Superior temporal gyrus (tissue), 1 donor: ENCODE measurements at regions not wholly inside any gene's neighbourhood (a gene's known extent, or its start where the extent isn't known, plus 50 kb on each side); places are given as distances from the start of the nearest gene placed in this dataset.
"Not testable (repeated sequence)": the region's sequence is repeated elsewhere in the genome, so short reads cannot be mapped to it uniquely, and the experiment has no call there.

ENCODE experiments used
- DNase-seq: peaks from one replicate; pipeline ENCODE4 v3.0.0-alpha.2; 2016; ENCODE audit errors: extremely low spot score

DNA sequence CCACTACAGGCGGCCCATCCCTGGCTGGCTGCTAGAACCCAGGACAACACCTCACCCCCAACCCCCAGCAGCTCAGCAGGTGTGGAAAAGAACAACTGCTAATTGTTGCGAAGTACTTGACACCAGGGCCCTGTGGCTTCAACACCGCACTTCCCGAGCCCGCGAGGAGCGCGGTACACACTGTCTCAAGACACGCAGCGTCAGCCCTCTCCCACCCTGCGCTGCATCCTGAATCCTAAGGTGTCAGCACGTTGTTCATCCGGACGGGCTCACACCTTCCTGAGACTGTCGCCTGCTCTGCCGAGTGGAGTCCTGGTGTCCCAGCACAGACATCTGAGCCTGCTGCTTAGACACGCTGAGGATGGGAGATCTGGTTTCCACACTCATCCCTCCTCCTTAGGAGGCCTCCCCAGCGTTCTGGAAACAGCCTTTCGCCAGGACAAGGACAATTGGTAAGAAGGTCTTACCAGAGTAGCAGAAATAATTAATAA, 1336.2 kb downstream of the BRD1 start:
- no peak for DNase-seq

DNA sequence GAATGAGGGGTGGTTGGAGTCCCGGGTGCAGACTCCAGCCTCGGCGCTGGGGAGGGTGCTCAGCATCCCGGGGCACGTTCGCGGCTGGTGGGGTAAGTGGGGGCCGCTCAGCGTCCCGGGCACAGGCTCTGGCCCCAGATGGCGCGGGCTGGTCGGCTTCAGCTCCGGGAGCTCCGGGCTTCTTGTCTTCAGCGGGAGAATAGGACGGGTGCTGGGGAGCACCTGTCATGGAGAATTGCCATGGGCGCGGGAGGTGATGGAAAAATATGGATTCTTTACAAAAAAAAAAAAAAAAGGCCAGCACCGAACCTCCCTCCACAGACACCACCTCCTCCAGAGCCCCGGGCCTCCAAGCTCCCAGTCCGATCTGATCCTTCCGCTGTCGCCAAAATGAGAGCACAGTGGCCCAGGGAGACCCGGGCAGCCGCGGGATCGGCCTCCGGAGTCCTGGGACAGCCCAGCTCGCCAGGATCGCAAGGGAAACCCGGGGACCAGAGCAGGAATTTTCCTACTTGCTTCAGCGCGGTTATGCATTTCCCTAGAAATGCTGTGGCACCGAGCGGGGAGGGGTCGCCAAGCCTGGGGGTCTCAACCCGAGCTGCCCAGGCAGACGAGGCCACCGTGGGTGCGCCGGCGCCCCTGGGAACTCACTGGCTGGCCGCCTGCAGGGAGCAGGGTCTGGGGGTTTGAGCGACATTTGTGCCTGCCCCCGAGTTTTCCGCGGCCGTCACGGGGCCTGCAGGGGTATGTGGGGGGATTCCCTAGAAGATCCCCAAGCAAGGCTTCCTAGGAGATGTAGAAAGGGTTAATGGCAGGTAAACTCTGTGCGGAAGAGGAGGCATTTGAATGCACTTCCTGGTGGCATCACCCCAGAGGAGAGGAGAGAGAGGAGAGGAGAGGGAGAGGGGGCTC, 1336.9 kb downstream of the BRD1 start:
- no peak for DNase-seq

DNA sequence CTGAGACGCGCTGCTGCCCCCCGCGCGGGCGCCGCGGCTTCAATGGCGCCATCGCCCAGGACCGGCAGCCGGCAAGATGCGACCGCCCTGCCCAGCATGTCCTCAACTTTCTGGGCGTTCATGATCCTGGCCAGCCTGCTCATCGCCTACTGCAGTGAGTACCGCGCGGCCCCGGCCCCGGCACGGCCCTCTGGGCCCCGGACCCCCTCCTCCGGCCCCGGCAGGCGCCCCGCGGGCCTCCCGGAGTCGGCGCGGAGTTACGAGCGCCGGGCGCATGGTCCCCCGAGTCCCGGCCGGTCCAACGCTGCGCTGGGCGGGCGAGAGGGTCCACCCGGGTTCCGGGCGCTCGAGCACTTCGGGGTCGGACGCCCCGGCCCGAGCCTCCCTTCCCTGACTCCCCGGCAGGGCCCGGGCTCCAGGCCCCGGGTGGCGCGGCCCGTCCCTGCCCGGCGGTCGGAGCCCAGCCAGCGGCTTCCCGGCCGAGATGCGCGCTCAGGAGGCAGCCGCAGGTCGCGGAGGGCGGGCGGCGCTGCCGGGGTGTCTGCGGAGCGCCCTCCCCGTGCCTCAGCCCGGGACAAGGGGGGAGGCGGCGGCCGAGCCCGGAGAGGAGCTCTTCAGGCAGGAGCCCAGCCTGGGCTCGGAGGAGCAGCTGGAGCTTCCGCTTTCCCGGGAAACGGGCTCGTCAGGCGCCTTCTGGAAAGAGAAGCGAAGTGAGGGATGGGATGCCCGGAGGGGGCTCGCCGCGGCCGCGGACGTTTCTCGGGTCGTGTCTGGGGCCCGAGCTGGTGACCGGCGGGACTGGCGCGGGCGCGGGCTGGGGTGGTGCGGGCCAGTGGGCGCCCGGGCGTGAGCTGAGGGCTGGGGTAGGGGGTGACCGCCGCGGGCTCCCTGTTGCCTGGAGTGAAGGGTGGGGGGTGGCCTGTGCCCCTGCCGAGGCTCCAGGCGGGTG, 1337.8 kb downstream of the BRD1 start:
- no peak for DNase-seq

DNA sequence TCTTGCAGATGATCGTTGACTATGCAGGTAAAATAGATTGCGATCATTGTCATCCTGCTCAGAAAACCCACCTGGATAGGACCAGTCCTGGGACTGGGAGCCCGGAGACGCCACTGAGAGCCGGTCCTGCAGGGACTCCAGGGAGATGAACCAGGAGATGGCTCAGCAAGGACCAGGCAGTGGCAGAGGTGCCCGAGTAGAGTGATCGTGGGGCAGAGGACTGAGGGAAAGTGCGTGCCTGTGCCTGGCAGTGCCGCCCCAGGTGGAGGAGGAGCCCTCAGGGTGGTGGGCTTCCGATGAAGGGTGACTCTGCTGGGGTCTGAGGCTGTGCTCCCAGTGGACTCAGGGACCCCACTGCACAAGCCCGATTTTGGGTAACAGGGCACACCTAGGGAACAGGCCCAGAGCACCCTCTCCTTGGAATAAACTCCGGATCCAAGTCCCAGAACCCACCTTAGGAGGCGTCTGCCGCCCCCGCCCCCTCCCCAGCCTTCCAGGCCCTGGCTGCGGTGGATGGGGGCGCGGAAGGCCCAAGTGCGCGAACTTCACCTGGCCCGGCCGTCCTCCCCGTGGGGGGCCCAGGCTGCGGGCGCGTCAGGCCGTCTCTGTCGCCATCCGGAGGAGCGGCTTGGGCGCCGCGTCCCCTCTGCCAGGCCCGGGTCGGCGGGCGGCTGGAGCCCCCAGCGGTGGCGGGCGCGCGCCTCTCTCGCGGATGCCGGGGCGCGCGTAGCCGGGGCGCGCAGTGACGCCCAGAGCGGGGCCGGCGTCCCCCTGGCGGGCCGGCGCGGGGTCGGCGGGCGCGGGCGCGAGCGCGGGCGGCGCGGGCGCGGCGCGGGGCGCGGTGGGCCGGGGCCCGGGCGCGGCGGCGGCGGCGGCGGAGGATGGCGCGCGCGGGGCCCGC, 1338.8 kb downstream of the BRD1 start:
- DNase-seq = no peak

DNA sequence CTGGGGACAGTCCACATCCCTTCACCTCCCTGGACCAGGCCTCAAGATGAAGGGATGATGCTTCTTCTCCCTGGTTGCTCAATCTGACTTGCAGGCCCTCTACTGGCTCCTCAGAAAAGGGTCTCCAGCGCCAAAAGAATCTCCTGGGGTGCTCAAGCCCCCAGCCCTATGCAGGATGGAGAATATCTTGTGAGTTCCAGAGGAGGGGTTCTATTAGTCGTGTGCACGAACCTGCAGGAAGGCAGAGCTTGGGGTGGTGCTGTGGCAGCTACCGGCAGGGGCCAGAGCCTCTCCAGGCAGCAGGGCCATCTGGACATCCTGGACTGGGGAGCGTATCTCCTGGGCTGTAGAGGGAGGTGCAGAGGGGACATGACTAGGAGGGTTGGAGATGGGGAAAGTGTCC, 1339.5 kb downstream of the BRD1 start:
- no peak for DNase-seq

DNA sequence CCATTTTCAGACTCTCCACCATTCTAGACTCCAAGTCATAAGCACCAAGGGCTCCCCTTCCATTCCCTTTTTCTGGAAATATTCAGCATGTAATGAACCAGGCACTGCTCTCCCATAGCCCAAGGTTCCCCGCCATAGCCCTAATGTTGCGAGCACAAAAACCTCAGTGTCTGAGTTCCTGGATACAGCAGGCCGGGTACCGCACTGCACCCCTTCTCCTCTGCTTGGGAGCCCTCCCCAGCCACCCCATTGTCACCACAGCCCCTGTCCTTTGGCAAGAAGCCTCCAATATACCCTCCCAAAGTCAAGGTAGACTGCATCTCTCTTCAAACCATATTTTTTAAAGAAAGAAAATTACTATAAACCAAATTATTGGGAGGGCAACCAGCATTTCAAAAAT, 1341.1 kb downstream of the BRD1 start:
- DNase-seq = no peak

DNA sequence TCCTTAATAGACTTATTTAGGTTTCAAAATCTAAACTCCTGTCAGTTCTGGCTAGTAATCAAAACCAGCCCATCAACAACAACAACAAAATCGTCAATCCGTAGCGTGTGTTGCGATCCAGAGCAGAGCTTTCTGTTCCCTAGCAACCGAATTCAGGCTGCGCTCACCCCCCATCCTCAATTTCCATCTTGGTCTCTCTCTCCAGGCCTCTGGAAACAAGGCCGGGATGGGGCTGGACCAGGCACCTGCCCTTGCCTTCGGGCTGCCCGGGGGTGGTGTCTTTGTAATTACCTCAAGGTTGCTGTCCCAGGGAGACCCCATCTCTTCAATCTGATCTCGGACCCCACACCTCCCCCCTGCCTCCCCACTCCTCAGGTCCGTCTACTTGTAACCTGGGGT, 1341.5 kb downstream of the BRD1 start:
- DNase-seq = no peak

DNA sequence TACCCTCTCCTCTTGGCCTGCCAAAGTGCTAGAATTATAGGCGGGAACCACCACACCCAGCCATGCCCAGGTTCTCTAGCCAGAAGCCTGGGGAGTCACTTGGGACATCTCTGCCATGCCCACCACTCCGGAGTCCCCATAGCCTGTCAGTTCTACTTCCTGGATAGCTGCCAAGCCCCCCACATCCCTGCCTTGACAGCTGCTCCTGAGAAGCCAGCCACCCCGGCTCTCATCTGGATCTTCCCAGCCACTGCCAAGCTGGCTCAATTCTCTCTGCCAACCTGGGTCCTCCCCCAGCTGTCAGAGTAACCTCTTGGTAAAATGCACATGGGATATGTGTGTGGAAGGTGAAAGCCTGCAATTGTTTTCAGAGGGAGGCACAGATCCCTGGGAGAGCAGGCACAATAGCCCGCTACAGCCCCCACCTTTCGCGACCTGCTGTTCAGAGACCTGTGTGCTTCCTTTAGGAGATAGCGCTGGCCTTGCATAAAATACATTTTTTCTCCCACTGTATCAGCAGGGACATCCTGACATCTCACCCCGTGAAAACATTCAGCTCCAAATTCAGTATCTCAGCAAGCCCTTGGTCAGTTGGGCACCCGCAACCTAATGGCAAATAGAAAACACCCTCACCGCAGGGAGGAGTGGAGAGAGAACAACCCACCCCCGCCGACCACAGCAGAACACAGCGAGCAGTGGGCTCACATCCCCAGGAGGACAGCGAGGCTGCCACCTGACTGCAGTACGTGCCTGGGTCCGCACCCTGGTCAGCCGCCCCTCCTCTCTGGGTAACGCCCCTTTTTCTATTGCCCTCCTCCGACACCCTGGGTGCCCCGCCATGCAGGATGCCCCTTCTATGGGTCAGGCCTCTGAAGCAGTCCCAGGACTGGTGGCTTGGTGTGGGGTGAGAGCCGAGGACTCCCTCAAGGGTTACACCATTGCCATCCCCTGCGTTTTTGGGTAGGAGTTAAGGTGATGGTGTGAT, 1342.2 kb downstream of the BRD1 start:
- DNase-seq = no peak

DNA sequence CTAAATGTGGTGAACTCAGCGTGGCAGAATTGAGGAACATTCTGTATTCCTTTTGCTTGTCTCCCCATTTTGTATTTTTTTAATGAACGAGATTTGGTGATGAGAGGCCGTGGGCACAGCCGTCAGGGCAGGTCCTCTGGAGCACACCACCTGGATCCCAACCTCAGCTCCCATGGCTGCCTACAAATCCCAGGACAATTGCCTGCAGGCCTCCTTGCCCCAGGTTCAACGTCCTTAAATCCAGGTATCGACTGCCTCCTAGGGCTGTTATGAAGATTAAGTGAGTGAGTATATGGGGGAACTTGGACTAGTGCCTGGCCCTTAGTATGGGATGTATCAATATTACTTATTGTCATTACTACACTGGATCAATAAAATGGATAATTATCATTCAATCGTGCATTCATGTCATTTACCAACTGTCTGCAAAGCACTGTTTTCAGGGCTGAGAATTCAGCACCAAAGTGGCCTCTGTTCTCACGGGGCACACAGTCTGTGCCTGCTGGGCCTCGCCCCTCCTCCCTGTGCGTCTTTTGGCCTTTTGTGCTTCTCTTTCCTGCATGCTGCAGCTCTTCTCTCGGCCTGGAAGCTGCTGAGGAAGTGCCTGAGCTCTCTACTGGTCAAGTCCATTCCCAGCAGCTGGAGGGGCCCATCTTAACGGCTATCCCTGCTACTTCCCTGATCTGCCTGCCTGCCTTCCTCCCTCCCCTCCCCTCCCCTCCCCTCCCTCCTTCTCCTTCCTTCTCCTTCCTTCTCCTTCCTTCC, 1343.7 kb downstream of the BRD1 start:
- no peak for DNase-seq

DNA sequence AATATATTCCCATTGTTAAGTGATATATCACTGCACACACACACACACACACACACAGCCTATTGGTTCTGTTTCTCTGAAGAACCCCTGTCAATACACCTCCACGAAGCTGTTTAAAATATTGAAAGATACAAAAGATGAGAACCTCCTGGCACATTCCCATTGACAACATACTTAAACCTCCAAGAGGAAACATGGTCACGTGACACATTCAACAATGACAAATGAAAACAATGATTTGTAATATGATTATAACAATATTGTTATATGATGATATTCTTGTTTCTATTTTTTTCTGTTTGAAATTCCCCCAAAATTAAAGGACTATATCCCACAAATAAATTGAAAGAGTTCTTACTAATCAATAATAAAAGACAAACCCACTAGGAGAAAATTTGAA, 1344.9 kb downstream of the BRD1 start:
- DNase-seq = no peak

DNA sequence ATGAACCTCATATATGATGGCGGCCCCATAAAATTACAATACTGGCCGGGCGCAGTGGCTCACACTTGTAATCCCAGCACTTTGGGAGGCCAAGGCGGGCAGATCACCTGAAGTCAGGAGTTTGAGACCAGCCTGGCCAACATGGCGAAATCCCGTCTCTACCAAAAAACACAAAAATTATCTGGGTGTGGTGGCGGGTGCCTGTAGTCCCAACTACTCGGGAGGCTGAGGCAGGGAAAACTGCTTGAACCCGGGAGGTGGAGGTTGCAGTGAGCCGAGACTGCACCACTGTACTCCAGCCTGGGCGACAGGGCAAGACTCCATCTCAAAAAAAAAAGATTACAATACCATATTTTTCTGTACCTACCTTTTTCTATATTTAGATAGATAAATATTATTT, 1345.5 kb downstream of the BRD1 start:
- DNase-seq = not testable (repeated sequence)

DNA sequence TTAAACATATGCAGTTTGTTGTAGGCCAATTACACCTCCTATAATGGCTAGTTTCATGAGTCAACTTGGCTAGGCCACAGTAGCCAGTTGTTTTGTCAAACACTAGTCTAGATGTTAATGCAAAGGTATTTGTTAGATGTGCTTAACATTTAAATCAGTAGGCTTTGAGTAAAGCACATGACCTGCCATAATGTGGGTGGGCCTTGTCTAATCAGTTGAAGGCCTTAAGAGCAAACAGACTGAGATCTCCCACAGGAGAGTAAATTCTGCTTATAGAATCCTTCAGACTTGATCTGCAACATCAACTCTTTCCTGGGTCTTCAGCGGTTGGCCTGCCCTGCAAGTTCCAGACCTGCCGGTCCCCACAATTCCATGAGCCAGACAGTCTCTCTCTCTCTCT, 1345.9 kb downstream of the BRD1 start:
- no peak for DNase-seq

DNA sequence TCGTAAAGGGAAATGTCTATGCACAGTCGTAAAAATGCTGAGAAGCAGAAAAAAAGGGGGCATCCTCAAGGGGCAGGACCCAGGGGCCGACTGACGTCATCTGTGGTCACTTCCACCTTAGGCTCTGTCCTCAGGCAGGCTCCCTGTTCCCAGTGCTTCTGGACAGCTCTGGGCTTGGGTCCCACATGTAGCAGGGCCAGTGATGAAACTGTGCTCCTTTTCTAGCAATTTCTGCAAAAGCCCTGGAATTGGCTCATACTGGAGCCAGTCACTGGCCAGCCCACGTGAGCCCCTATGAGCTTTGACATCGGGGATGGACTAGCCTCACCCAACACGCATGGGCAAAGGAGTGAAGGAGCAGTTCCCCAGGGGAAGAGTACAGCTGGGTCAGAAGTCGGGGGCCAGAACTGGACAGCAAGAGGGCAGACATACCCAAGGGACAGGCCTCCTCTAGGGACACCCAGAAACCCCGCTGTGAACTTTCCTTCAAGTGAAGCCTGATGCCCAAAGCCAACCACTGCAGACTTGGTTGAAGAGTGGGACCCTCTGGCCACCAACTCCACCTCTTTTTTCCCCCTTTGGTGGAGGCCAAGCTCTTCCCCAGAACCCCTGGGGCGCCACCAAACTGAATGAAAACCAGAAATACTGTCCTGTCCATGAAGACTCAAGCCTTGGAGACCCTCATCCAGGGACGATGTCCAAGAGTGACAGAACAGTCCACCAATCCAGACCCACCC, 1349.0 kb downstream of the BRD1 start:
- DNase-seq = no peak

DNA sequence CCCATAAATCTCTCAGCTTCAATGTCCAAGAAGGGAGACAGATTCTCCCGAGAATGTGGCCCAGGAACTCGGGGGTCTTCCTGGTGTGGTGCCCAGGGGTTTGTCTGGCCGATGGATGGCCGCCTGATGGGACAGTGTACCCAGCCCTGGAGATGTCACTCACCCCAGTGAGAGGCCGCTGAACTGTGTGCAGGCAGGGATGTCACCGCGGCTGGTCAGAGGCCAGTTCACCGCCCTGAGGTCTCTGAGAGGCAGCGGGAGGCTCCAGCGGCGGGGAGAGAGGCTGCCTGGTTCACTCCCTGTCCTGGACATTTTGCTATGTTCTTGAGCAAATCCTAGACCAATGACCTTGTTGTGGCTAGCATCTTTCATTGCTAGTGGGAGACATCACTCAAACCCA, 1349.5 kb downstream of the BRD1 start:
- DNase-seq = no peak

DNA sequence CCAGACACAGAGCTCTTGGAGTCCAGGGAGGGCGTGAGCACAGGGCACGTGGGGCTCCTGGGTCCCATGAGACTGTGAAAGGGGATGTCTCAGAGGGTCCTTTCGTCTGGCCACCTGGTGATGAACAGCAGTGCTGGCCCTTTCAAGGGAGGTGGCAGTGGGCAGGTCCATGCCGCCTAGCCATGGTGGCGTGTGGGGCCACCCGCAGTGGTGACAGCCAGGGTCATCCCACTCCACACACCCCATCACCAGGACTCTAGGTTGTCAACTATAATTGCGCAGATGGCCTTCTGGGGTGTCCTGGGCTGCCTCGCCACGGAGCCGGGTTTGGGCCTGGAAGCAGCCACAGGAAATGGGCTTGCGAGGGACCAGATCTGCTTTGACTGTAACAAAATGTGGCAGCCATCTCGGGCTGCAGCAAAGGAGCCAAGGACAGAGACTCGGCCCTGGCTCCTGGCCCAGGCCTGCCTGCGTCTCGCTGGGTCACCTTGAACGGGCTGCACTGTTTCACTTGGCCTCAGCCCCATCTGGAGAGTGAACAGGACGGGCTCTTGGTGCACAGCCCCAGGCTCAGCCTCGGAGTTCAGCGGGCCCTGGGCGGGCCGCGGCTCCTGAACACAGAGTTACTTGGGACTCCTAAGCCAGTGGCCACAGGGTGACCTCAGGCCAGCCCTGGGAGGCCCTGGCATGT, 1350.5 kb downstream of the BRD1 start:
- no peak for DNase-seq

DNA sequence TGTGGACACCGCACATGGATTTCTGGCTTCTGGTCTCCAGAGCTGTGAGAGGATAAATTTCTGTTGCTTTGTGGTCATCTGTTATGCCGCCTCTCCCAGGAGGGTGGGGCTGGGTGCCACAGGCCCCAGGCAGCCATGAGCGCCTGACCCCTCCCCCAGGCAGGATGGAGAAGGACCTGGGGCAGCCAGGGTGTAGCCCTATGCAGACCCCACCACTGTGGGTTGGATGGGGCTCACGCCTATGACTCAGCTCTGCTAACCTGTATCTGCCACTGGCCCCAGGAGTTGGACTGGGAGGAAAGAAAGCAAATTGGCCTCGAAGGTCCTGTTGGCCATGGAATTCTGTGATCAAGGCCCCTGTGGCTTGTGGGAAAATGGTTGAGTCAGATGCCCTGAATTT, 1351.1 kb downstream of the BRD1 start:
- no peak for DNase-seq

DNA sequence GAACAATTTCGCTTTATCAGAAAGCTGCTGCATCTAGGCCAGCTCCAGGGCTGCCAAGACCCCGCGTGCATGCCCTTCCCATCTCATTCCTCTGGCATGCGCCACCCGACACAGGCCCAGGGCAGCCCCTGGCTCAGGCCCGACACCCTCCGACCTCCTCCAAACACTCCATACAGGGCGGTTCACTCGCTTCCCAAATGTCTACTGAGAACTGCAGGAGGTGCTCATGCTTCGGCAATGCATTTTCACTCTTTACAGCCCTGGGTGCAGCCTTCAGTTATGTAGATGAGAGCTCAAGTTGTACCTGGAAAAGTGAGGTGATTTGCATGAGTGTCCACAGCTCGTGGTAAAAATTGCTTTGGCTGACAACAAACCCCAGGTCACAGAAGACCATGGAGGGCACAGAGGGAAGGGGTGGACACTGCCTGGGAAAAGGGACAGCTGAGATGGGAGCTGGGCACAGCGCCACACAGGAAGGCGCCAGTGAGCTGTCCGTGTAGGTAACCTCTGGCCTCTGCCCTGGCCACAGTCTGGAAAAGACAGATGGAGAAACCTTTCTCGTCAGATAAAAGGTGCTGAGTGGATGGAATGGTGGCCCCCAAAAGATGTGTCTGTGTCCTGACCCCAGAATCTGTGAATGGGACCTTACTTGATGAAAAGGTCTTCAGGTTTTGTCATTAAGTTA, 1351.9 kb downstream of the BRD1 start:
- no peak for DNase-seq

DNA sequence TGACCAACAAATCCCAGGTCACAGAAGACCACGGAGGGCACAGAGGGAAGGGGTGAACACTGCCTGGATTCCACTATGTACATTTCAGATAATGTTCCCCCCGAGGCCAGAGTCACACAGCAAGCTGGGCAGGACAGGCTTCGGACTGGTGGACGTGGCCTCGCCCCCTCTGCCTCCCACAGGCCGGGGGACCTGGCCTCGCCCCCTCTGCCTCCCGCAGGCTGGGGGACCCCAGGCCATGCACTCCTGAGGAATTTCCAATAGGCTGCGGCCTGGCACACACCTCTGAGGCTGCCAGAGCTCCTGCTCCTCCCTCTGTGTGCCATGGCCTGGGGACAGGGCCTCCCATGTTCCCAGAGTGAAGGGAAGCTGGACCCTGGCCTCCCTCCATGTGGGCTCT, 1352.8 kb downstream of the BRD1 start:
- DNase-seq = no peak
